IMR-90 (cell line): ENCODE measurements at regions not wholly inside any gene's neighbourhood (a gene's known extent, or its start where the extent isn't known, plus 50 kb on each side); places are given as distances from the start of the nearest gene placed in this dataset.

ENCODE experiments used
- CEBPB ChIP-seq: IDR thresholded peaks from 2 replicates; pipeline ENCODE4 v1.6.1; 2012; ENCODE audit warnings: low read depth, low read length, improper control_type of control experiment
- CHD1 ChIP-seq: IDR thresholded peaks from 2 replicates; pipeline ENCODE4 v1.6.1; 2012; ENCODE audit warnings: low read depth, low read length, improper control_type of control experiment
- FOS ChIP-seq: fragments of 150-350 bp; IDR thresholded peaks from 2 replicates; pipeline ENCODE4 v1.6.1; 2016; ENCODE audit warnings: low read depth, low read length
- MAFK ChIP-seq: IDR thresholded peaks from 2 replicates; pipeline ENCODE4 v1.6.1; 2012; ENCODE audit warnings: low read depth, low read length, improper control_type of control experiment
- MXI1 ChIP-seq: IDR thresholded peaks from 2 replicates; pipeline ENCODE4 v1.6.1; 2012; ENCODE audit warnings: low read depth, mild to moderate bottlenecking, low read length, moderate library complexity, borderline replicate concordance
- POLR2A ChIP-seq: IDR thresholded peaks from 2 replicates; pipeline ENCODE4 v1.6.1; 2012; ENCODE audit warnings: mild to moderate bottlenecking, low read depth, low read length
- RFX5 ChIP-seq: IDR thresholded peaks from 2 replicates; pipeline ENCODE4 v1.8.0; 2012; ENCODE audit warnings: low read depth, mild to moderate bottlenecking, low read length, moderate library complexity
- TF ChIP-seq, protein P1 (sequence below): conservative IDR thresholded peaks from 2 replicates; pipeline ENCODE4 v1.5.1; 2012; ENCODE audit warnings: mild to moderate bottlenecking, low read depth, low read length, improper control_type of control experiment
- TF ChIP-seq, protein P2 (sequence below): fragments of 150-350 bp; IDR thresholded peaks from 2 replicates; pipeline ENCODE4 v1.6.1; 2017; ENCODE audit warnings: mild to moderate bottlenecking, antibody characterized with exemption, low read length, low read depth

DNA sequence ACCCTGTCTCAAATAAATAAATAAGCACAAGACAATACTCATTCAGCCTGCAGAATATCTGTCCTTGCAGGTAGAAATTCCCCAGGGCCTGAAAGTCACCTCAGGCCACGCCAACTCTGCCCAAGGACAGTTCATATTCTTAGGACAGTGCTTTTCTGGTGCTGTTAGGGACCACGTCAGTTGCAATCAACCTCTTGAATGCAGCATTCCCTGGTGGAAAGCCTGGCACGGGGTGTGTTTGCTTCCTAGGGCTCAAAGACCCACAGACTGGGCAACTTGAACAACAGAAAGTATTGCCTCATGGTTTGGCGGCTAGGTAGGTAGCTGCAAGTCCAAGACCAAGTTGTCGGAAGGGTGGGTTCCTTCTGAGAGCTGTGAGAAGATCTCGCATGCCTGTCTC is 160.3 kb downstream of the KCTD15 start:
- TF ChIP-seq POLR2A: no peak
- TF ChIP-seq, protein P1, sequence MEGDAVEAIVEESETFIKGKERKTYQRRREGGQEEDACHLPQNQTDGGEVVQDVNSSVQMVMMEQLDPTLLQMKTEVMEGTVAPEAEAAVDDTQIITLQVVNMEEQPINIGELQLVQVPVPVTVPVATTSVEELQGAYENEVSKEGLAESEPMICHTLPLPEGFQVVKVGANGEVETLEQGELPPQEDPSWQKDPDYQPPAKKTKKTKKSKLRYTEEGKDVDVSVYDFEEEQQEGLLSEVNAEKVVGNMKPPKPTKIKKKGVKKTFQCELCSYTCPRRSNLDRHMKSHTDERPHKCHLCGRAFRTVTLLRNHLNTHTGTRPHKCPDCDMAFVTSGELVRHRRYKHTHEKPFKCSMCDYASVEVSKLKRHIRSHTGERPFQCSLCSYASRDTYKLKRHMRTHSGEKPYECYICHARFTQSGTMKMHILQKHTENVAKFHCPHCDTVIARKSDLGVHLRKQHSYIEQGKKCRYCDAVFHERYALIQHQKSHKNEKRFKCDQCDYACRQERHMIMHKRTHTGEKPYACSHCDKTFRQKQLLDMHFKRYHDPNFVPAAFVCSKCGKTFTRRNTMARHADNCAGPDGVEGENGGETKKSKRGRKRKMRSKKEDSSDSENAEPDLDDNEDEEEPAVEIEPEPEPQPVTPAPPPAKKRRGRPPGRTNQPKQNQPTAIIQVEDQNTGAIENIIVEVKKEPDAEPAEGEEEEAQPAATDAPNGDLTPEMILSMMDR: no peak
- no peak for TF ChIP-seq MAFK
- TF ChIP-seq CEBPB: no peak
- no peak for TF ChIP-seq MXI1
- TF ChIP-seq CHD1: no peak
- no peak for TF ChIP-seq FOS
- TF ChIP-seq RFX5: no peak
- TF ChIP-seq, protein P2, sequence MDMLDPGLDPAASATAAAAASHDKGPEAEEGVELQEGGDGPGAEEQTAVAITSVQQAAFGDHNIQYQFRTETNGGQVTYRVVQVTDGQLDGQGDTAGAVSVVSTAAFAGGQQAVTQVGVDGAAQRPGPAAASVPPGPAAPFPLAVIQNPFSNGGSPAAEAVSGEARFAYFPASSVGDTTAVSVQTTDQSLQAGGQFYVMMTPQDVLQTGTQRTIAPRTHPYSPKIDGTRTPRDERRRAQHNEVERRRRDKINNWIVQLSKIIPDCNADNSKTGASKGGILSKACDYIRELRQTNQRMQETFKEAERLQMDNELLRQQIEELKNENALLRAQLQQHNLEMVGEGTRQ: no peak
